C4-2B (cell line): ENCODE measurements at regions not wholly inside any gene's neighbourhood (a gene's known extent, or its start where the extent isn't known, plus 50 kb on each side); places are given as distances from the start of the nearest gene placed in this dataset.

Experiments
- H3K27ac ChIP-seq: fragments of 450-650 bp; 2 replicates; pipeline ENCODE4 v1.5.1; 2017
- ZFX ChIP-seq: fragments of 450-650 bp; IDR thresholded peaks from 2 replicates; pipeline ENCODE4 v1.6.1; 2017
- TF ChIP-seq, protein P1 (sequence below): fragments of 450-650 bp; conservative IDR thresholded peaks from 2 replicates; pipeline ENCODE4 v1.5.1; 2017; ENCODE audit warnings: mild to moderate bottlenecking

DNA sequence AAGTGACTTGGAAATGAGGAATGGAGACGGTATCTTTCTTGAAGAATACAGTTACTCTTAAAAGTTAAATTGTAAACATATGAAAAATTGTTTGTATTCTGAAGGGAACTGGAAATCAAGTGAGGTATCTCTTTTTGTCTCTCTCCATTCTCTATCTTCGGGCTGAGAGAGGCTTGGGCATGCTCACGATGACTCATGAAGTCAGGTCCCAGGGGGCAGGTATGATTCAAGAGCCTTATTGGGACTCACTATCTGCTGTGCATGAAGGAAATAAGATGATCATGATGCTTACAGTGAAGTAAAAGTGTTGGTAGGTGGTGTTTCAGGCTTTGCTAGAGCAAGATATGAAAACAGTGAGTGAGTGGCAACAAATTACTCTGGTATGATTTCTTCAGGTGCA lies 200.4 kb upstream of the PITX2 start:
- no peak for TF ChIP-seq ZFX
- TF ChIP-seq, protein P1, sequence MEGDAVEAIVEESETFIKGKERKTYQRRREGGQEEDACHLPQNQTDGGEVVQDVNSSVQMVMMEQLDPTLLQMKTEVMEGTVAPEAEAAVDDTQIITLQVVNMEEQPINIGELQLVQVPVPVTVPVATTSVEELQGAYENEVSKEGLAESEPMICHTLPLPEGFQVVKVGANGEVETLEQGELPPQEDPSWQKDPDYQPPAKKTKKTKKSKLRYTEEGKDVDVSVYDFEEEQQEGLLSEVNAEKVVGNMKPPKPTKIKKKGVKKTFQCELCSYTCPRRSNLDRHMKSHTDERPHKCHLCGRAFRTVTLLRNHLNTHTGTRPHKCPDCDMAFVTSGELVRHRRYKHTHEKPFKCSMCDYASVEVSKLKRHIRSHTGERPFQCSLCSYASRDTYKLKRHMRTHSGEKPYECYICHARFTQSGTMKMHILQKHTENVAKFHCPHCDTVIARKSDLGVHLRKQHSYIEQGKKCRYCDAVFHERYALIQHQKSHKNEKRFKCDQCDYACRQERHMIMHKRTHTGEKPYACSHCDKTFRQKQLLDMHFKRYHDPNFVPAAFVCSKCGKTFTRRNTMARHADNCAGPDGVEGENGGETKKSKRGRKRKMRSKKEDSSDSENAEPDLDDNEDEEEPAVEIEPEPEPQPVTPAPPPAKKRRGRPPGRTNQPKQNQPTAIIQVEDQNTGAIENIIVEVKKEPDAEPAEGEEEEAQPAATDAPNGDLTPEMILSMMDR = no peak
- no peak overlapping the region for H3K27ac ChIP-seq

DNA sequence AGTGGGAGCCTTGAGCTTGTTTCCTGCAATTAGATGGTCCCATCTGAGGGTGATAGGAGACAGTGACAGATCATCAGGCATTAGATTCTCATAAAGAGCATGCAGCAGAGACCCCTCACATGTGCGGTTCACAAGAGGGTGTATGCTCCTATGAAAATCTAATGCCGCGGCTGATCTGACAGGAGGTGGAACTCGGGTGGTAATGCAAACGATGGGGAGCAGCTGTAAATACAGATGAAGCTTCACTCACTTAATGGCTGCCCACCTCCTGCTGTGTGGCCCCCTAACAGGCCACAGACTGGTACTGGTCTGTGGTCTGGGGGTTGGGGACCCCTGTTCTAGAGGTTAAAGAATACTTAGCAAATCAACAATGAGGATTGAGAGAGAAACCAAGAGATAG lies 201.5 kb upstream of the PITX2 start:
- no peak overlapping the region for H3K27ac ChIP-seq
- TF ChIP-seq, protein P1 = no peak
- no peak for TF ChIP-seq ZFX

DNA sequence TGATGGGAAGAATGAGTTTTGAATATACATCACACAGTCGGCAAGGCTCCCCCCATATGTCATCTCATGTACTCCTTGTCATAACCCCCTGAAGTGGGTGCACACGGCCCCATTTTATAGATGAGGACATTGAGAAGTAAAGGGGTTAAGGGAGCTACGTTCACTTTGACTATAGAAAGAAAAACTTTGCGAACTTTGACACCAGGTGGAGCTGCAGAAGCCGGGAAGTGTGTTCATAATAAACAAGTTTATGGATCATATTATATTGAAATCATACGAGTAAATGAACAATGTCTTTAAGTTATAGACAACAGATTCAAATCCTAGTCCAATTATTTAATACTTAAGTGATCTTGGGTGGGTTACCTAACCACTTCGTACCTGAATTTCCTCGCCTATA lies 203.8 kb upstream of the PITX2 start:
- H3K27ac ChIP-seq = no peak overlapping the region
- TF ChIP-seq ZFX = no peak
- TF ChIP-seq, protein P1 = no peak

DNA sequence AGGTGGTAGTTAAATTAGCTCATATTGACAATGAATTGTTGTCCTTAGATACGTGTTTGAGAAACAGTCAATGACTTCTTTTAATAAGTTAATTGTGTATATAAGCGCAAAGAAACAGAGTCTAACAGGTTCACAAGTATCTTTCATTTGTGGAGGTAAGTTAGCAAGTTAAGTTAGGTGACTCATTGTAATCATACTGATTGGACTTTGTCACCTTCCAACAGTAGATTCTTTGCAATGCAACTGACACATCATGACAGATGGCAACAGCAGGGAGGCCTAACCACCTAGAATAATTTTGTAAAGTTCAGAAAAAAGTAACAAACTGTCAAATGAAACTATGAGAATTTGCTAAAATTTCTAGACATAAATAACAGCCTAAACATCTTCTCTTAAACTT lies 207.6 kb upstream of the PITX2 start:
- TF ChIP-seq, protein P1 = no peak
- no peak for TF ChIP-seq ZFX
- H3K27ac ChIP-seq = no peak overlapping the region

DNA sequence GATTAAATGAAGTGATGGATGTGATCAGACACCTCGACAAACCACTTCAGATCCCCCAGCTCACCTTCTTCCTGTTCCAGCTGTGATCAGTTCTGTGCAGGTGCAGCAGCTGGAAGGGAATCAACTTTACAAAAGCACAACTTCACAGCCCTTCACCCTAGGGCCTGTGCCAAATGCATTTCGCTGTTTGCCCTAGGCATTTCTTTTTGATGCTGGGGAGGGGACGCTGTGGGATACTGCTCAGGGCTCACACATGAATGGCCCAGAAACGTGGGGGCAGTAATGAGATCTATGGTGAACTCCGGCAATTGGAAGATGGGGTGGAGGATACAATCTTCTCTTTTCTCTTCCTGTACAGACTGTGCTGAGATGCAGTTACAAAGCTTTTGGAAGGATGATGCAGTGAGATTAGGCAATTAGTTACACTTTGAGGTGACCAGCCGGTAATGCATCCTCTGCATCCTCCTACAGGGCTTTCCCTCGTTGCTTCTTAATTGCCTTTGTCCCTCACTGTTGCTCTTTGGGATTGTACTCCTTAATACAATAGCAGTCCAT lies 215.1 kb upstream of the PITX2 start:
- TF ChIP-seq, protein P1 = no peak
- no peak overlapping the region for H3K27ac ChIP-seq

DNA sequence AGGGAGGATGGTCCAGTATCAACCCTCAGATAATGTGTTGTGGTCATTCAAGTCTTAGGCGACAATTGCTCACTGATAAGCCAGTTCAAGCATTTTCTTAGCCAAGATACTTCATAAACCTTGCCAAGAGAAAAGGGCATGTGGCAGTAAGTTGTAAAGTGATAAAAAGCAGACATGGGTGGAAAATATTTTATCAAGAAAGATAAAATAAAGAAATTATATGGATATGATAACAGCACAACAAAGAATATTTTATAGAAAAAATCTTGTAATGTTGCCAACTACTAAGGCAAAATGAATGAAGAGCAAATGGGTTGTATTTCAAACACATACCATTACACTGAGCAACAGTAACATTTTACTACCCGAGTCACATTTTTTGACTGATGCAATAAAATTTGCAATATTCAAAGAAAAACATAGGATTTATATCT lies 217.4 kb upstream of the PITX2 start:
- H3K27ac ChIP-seq = no peak overlapping the region
- TF ChIP-seq ZFX = no peak
- TF ChIP-seq, protein P1 = no peak

DNA sequence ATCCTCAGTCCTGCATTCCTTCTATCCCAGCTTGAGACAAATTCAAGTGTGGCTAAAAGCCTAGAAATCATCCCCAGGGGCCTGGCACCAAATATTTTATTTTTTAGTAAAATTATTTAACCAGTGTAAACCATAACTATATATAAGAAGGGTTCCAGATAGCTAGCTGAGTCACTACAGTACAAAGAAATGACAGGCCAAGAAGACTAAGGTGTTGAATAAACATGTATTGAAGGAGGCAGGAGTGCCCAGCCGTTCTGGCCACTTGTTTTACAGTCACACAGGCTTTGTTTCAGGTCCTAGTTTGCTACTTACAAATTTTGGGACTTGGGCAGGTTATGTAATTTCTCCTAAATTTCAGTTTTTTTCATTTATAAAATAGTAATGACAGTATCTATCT lies 225.9 kb upstream of the PITX2 start:
- no peak overlapping the region for H3K27ac ChIP-seq
- no peak for TF ChIP-seq ZFX
- TF ChIP-seq, protein P1 = no peak
